ENCODE measurements at regions not wholly inside any gene's neighbourhood (a gene's known extent, or its start where the extent isn't known, plus 50 kb on each side); places are given as distances from the start of the nearest gene placed in this dataset.
A peak's percentile ranks its signal among the peaks of the same experiment; 100 is the strongest.

GRCh38 chr3:106337116-106337515, 468.3 kb upstream of the CBLB start:
- TF ChIP-seq POLR2AphosphoS5 (IDR thresholded peaks at IDR 0.05; ENCODE audit: low read depth, low read length), result no peak
- TF ChIP-seq POU2F2 (IDR thresholded peaks at IDR 0.05; ENCODE audit: low read depth, low read length), result no peak
- no peak for TF ChIP-seq POLR2A (IDR thresholded peaks at IDR 0.05; ENCODE audit: low read depth, low read length)
- TF ChIP-seq TAF1 (IDR thresholded peaks at IDR 0.05; ENCODE audit: low read depth, low read length), result no peak
- TF ChIP-seq SPI1 (IDR thresholded peaks at IDR 0.05; ENCODE audit: low read depth, low read length), result no peak
- TF ChIP-seq PAX5 (IDR thresholded peaks at IDR 0.05; ENCODE audit: insufficient read depth, low read length, severe bottlenecking), result no peak
- no peak for FAIRE-seq
- no peak for DNase-seq (ENCODE audit: insufficient read length, low spot score)

GRCh38 chr3:106338582-106339214, 469.9 kb upstream of the CBLB start:
- DNase-seq (ENCODE audit: insufficient read length, low spot score) (no peak), FAIRE-seq (no peak)
- no peak for TF ChIP-seq POLR2AphosphoS5 (IDR thresholded peaks at IDR 0.05; ENCODE audit: low read depth, low read length)

- DNase-seq (ENCODE audit: insufficient read length, low spot score), result no peak
- FAIRE-seq, result peak; percentile 65
- no peak for TF ChIP-seq POU2F2 (IDR thresholded peaks at IDR 0.05; ENCODE audit: low read depth, low read length)
Measured at GRCh38 chr3:106339551-106339950, 470.7 kb upstream of the CBLB start.

- no peak for TF ChIP-seq POU2F2 (IDR thresholded peaks at IDR 0.05; ENCODE audit: low read depth, low read length)
- TF ChIP-seq SPI1 (IDR thresholded peaks at IDR 0.05; ENCODE audit: low read depth, low read length), result no peak
- TF ChIP-seq POLR2A (IDR thresholded peaks at IDR 0.05; ENCODE audit: low read depth, low read length), result no peak
- no peak for TF ChIP-seq TAF1 (IDR thresholded peaks at IDR 0.05; ENCODE audit: low read depth, low read length)
- no peak for TF ChIP-seq POLR2AphosphoS5 (IDR thresholded peaks at IDR 0.05; ENCODE audit: low read depth, low read length)
- no peak for TF ChIP-seq PAX5 (IDR thresholded peaks at IDR 0.05; ENCODE audit: insufficient read depth, low read length, severe bottlenecking)
- DNase-seq (ENCODE audit: insufficient read length, low spot score), result no peak
- no peak for FAIRE-seq
Measured at GRCh38 chr3:106341087-106341486, 472.3 kb upstream of the CBLB start.

- DNase-seq (ENCODE audit: insufficient read length, low spot score) (no peak), FAIRE-seq (no peak)
- no peak for TF ChIP-seq SPI1 (IDR thresholded peaks at IDR 0.05; ENCODE audit: low read depth, low read length)
- TF ChIP-seq POLR2A (IDR thresholded peaks at IDR 0.05; ENCODE audit: low read depth, low read length), result no peak
- no peak for TF ChIP-seq POLR2AphosphoS5 (IDR thresholded peaks at IDR 0.05; ENCODE audit: low read depth, low read length)
- TF ChIP-seq PAX5 (IDR thresholded peaks at IDR 0.05; ENCODE audit: insufficient read depth, low read length, severe bottlenecking), result no peak
- TF ChIP-seq TAF1 (IDR thresholded peaks at IDR 0.05; ENCODE audit: low read depth, low read length), result no peak
- TF ChIP-seq POU2F2 (IDR thresholded peaks at IDR 0.05; ENCODE audit: low read depth, low read length), result no peak
Measured at GRCh38 chr3:106341586-106342162, 472.9 kb upstream of the CBLB start.

GRCh38 chr3:106342386-106342785, 473.6 kb upstream of the CBLB start:
- DNase-seq (ENCODE audit: insufficient read length, low spot score) (no peak), FAIRE-seq (no peak)
- TF ChIP-seq POLR2AphosphoS5 (IDR thresholded peaks at IDR 0.05; ENCODE audit: low read depth, low read length) (no peak), POLR2A (IDR thresholded peaks at IDR 0.05; ENCODE audit: low read depth, low read length) (no peak), SPI1 (IDR thresholded peaks at IDR 0.05; ENCODE audit: low read depth, low read length) (no peak), TAF1 (IDR thresholded peaks at IDR 0.05; ENCODE audit: low read depth, low read length) (no peak), PAX5 (IDR thresholded peaks at IDR 0.05; ENCODE audit: insufficient read depth, low read length, severe bottlenecking) (no peak), POU2F2 (IDR thresholded peaks at IDR 0.05; ENCODE audit: low read depth, low read length) (no peak)

- FAIRE-seq, result no peak
- no peak for DNase-seq (ENCODE audit: insufficient read length, low spot score)
- no peak for TF ChIP-seq POLR2A (IDR thresholded peaks at IDR 0.05; ENCODE audit: low read depth, low read length)
- no peak for TF ChIP-seq POLR2AphosphoS5 (IDR thresholded peaks at IDR 0.05; ENCODE audit: low read depth, low read length)
- TF ChIP-seq TAF1 (IDR thresholded peaks at IDR 0.05; ENCODE audit: low read depth, low read length), result no peak
- no peak for TF ChIP-seq PAX5 (IDR thresholded peaks at IDR 0.05; ENCODE audit: insufficient read depth, low read length, severe bottlenecking)
- TF ChIP-seq SPI1 (IDR thresholded peaks at IDR 0.05; ENCODE audit: low read depth, low read length), result no peak
- no peak for TF ChIP-seq POU2F2 (IDR thresholded peaks at IDR 0.05; ENCODE audit: low read depth, low read length)
Measured at GRCh38 chr3:106343811-106344210, 475.0 kb upstream of the CBLB start.

GRCh38 chr3:106345353-106346027, 476.7 kb upstream of the CBLB start:
- TF ChIP-seq POLR2AphosphoS5 (IDR thresholded peaks at IDR 0.05; ENCODE audit: low read depth, low read length) (no peak), POU2F2 (IDR thresholded peaks at IDR 0.05; ENCODE audit: low read depth, low read length) (no peak), POLR2A (IDR thresholded peaks at IDR 0.05; ENCODE audit: low read depth, low read length) (no peak), TAF1 (IDR thresholded peaks at IDR 0.05; ENCODE audit: low read depth, low read length) (no peak), SPI1 (IDR thresholded peaks at IDR 0.05; ENCODE audit: low read depth, low read length) (no peak), PAX5 (IDR thresholded peaks at IDR 0.05; ENCODE audit: insufficient read depth, low read length, severe bottlenecking) (no peak)
- FAIRE-seq, result no peak
- DNase-seq (ENCODE audit: insufficient read length, low spot score), result no peak

GRCh38 chr3:106347350-106347749, 478.5 kb upstream of the CBLB start:
- FAIRE-seq, result no peak
- DNase-seq (ENCODE audit: insufficient read length, low spot score), result no peak
- TF ChIP-seq POU2F2 (IDR thresholded peaks at IDR 0.05; ENCODE audit: low read depth, low read length) (no peak), SPI1 (IDR thresholded peaks at IDR 0.05; ENCODE audit: low read depth, low read length) (no peak), PAX5 (IDR thresholded peaks at IDR 0.05; ENCODE audit: insufficient read depth, low read length, severe bottlenecking) (no peak), TAF1 (IDR thresholded peaks at IDR 0.05; ENCODE audit: low read depth, low read length) (no peak), POLR2A (IDR thresholded peaks at IDR 0.05; ENCODE audit: low read depth, low read length) (no peak), POLR2AphosphoS5 (IDR thresholded peaks at IDR 0.05; ENCODE audit: low read depth, low read length) (no peak)

Measured in GM12891 (cell line).